Neural progenitor cell (in vitro differentiated cells): ENCODE measurements at regions not wholly inside any gene's neighbourhood (a gene's known extent, or its start where the extent isn't known, plus 50 kb on each side); places are given as distances from the start of the nearest gene placed in this dataset.

Source experiments
- CTCF ChIP-seq: fragments of 200-600 bp; sonication (generic); IDR thresholded peaks from 2 replicates; pipeline ENCODE4 v1.5.1; 2017; ENCODE audit warnings: antibody characterized with exemption, mild to moderate bottlenecking
- EZH2 ChIP-seq: fragments of 200-600 bp; sonication (generic); IDR thresholded peaks from 2 replicates; pipeline ENCODE4 v1.6.1; 2017; ENCODE audit warnings: antibody characterized with exemption, mild to moderate bottlenecking, moderate library complexity
- EZH2phosphoT487 ChIP-seq: fragments of 200-600 bp; sonication (generic); IDR thresholded peaks from 2 replicates; pipeline ENCODE4 v1.6.1; 2017; ENCODE audit warnings: antibody characterized with exemption

GRCh38 chr13:105272660-105273631, 1262.5 kb downstream of the EFNB2 start:
- no peak for TF ChIP-seq CTCF
- TF ChIP-seq EZH2phosphoT487, result no peak
- no peak for TF ChIP-seq EZH2
